GM21619 (cell line): ENCODE measurements at regions not wholly inside any gene's neighbourhood (a gene's known extent, or its start where the extent isn't known, plus 50 kb on each side); places are given as distances from the start of the nearest gene placed in this dataset.

Source experiments
- ATAC-seq: cut with Tn5 transposase; IDR thresholded peaks from one replicate; pipeline ENCODE4 v1.9.1; 2021; ENCODE audit not compliant: unreplicated experiment

DNA sequence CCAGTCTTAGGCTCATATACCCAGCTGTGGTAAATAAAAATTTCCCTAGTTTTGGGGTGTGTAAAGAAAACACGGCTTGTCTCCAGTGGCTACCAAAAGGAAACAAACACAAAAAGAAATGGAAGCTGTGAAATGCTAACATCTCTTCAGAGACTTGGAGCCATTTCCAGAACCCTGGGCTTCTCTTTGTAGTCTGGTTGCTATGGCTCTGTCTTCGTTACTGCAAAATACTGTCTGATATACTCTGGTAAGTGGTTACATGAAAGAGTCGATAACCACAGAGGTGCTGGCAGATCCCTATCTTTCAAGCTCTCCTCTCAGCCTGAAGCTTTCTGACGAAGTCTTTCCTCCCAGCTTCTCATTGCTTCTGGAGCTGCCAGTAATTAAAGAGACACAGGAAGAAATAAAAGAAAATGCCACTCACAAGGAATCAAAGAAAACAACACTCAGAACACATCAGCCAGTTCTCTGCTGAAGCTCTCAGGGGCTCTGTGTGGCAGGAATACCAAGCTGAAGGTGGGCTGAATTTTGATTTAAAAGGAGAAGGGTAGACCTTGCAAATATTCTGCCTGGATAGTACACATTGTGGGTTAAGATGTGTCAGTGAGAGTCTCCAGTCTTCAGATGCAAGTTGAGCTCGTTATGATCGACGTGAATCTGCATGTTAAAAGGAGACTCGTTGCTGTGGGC lies 107.6 kb upstream of the FAM9C start:
- ATAC-seq: no peak

DNA sequence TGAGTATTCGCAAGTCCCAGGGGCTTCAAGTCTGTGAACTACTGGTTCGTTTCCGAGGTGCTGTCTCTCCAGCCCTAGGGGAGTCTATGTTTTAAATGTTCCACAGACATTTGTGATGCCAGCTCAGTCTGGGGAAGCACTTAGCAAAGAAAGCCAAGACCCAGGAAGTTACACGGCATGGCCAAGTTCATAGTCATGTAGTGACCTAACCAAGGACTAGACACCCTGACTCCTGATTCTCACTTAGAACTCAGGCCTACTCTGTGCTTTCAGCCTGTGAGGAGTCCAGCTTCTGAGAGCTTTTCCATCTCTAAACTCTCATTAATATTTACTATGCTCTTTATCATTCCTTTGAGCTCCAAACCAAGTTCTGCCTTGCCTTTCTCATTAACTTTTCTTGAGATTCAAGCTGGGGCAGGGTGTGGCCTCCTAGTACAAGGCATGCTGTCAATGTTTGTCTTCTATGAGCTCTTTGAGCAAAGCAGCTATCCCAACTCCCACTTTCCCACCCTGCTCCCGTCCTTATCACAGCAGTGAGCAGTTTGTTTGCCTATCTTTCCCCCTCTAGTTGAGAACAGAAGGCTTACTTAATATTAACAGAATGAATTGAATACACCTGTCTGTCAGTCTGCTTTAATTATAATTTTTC lies 105.4 kb upstream of the FAM9C start:
- no peak for ATAC-seq

DNA sequence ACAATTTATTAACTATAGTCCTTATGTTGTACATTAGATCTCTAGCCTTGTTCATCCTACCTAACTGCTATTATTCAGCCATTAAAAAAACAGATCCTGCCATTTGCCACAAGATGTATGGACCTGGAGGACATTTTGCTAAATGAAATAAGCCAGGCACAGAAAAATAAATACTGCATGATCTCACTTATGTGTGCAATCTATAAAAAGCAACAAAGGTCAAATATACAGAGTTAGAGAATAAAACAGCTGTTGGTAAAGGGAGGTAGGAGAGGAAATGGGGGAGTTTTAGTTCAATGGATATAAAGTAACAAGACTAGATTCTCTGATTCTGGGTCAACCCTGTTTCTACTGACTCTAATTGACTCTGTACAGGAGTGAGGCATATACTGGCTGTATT lies 103.3 kb upstream of the FAM9C start:
- no peak for ATAC-seq

DNA sequence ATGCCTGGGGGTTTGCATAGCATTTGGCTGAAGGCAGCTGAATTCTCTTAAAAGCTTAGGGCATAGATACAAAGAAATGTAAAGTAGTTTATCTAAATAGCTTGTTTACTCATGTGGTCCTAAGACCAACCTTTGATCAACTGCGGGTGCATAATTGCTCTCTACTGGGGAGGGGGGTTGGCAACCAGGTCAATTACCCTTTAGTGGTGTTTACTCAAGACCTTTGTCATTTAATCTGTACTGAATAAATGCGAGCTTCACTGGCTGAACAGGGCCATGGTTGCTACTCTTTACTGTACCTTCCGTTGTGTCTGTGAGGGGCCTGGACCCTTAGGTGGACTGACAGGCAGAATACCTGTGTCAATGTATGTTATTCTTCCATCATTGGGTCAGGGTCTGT lies 102.7 kb upstream of the FAM9C start:
- ATAC-seq: no peak

DNA sequence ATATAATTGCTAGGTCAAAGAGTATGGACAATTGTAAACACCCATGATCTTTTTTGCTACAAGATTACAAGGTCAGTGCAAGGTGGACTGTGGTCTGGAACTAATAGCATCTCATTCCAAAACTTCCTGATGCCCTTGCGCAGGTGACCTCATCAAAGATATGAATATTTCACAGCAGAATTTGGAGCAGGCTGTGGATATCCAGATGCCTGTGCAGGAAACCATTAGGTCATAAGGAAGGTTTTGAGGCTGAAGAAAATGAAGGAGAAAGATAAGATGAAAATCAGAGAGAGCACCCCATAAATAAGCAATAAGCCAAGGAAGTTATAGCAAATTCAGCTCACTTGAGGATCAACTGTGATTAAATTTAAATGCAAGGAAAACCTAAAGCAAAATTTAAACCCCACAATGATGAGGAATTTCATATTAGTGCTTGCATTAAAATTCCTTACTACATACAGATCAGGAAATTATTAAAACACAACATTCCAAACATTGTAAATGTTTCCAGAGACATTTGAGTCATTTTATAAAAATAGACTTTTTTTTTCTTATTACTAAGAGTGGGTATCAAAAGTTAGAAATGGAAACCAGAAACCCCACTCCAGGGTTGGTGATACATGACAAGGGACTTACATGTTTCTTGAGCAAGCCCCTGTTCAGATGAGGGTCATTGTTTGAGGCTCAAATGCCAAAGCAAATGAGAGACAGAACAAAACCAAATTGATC lies 100.7 kb upstream of the FAM9C start:
- no peak for ATAC-seq

DNA sequence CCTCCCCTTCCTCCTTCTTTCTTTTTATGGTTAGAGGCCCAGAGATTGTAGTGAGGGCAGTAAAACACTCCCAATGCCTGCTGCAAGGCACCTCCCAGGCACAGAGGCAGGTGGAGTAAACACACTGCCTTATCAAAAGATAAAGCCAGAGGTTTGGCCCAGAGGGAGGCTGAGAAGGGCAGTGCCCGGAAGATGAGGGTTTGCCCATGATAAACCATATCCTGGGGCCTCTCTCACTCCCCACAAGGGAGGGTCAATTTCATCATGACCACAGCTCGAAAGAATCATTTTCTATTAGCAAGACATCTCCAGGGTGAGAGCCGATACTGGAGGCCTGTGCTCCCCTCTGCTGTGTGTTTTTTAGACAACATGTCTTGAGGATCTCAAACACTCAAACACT lies 98.5 kb upstream of the FAM9C start:
- ATAC-seq: no peak

DNA sequence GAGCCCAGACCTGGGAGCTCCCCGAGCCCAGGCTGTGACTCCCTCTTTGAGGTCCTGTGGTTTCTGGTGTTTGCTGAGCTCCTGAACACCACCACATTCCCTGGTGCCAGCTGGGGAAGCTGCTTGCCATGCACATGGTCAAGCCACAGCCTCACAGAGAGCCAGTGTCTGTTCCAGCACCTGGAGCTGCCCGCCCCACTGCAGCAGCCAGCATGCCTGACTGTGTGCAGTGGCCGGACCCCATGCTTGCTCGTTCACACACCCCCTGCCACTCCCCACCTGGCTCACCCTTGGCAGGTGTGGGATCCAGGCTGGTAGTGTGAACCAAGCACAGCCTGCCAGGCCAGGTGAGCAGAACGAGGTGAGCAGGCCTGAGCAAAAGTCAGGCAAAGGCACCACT lies 95.6 kb upstream of the FAM9C start:
- ATAC-seq: no peak

DNA sequence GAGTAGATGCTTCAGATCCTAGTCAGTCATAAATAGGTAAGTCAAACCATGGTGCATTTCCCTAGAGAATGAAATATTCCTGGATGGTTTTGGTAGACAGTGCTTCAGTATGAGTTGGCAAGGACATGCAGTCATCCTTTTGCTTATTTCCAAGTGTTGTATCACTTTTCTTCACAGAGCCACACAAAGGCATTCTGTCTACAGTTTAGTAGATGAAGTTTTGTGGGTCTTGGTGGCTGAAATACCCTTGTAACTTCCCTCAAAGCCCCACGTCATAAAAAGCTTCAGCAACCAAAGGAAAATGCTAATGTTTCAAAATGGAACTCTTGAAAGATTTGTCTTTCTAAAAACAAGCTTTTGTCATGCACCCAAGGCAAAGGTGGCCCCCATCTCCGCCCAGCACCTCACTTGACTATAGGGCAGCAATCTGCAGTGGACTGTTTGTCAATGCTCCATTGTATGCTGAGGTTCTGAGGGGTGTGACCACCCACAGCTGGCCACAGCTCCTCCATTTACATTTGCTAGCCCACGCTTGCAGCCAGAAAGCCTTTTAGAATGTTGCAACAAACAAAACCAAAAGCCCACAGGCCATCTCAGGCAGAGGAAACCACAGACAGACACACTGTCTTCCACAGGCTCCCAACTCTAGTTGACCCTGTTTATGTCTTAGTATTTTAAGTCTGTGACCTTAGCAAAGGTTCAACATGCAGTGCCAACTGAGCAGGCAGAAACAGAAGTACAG lies 87.1 kb upstream of the FAM9C start:
- ATAC-seq: no peak

DNA sequence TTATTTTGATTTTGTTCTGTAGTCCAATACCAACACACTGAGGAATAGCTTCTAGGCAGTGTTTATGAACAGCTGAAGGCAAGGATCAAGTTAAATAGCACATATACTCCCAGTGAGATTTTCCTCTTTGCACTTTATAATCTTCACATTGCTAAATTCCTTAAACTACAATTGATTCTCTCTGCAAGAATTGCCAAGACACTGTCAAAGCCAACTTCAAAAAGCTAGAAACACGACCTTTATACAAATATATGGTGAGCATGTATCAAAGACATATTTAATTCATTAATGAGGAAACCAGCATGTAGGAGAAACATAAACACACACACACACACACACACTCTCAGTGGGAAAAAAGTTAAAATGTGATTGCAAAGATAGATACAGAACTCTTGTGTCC lies 86.4 kb upstream of the FAM9C start:
- ATAC-seq: no peak

DNA sequence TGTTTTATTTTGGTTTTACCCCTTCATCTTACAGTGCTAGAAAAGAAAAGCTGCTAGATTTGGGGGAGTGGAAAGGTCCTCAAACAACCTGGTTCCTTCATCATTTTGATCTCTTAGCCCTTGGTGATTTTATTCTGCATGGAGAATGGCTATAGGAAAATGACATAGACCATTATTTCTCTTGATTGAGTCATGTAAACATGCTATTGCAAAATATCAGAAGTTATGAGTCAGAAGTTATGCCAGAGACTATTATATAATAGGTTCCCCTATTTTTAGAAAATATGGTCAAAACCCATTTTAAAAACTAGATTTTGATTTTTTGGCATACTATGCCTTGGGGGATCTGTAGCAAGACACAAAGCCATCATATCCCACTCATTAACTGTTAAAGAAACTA lies 83.7 kb upstream of the FAM9C start:
- no peak for ATAC-seq

DNA sequence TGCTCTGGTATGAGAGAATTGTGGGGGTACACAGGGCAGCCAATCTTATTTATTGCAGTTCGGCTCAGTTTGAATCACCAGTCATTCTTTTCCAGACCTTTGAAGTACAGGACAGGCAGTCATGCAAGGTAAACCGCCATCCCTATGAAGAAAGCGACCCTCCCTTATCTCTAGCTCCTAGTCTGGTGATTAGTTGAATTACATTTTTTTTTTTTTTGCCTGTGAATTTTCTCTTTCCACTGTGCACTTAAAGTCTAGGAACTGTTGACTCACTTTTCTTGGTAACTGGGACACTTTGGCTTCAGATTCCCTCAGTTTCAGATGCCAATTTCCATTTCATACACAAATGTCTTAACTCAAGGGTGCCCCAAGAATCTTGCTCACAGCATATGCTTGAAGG lies 82.4 kb upstream of the FAM9C start:
- ATAC-seq: no peak

DNA sequence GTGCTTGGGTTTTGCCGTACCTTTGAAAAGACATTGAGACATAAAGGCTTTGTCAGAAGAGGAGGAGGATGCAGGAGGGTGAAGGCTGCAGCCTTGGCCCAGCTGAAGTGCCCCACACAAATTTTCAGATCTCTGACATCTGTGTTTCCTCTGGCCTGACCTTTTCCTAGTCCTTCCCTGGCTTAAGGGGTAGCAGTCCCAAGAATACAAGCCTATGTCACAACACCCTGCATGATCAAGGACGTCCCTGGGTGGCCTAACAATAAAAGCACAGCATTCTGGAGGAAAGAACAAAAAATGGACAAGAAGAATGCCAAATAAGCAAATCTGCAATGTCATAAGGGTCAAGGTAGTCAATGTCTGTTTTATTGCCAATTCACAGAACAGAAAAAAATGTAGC lies 80.8 kb upstream of the FAM9C start:
- ATAC-seq: no peak

DNA sequence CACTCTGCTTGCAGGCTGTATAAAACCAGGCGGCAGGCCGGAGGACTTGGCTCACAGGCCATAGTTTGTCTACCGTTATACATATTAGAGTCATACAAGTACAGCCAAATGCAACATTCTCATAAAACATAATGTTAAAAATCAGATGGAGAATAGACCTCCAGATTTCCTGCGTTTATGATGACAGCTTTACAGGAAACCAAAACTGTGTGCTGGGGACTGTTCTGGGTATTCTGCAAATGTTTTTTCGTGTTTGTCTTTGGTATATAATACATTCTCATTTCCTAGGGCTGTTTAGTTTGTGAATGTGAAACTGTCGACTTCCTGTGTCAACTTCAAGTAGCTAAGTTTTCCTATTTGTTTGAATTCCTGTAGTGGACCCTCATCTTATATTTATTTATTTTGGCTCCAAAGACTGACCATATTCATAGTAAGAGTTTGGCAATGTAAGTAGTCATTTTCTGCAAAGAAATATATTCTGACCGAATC lies 79.5 kb upstream of the FAM9C start:
- no peak for ATAC-seq

DNA sequence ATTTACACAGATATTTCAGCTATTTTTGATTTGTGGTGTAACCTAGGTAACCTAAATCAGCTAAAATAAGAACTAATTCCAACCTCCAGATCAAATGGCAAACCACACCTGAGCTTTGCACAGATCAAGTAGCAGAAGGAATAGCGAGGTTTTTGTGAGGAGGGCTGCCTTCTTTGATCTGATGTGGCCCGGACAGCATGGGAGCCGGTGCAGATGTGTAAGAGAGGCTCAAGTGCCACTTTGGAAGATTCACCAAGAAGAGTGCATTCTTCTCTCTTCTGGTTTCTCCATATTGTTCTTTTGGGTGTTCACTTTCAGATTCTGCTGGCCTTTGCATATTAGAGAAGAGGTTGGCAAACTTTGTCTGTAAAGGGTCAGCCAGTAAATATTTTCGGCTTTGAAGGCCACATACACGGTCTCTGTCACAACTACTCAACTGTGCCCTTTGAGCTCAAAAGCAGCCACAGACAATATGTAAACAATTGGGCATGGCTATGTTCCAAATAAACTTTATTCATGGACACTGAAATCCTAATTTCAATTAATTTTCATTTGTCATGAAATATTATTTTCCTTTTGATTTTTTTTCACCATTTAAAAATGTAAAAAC lies 78.9 kb upstream of the FAM9C start:
- ATAC-seq: no peak

DNA sequence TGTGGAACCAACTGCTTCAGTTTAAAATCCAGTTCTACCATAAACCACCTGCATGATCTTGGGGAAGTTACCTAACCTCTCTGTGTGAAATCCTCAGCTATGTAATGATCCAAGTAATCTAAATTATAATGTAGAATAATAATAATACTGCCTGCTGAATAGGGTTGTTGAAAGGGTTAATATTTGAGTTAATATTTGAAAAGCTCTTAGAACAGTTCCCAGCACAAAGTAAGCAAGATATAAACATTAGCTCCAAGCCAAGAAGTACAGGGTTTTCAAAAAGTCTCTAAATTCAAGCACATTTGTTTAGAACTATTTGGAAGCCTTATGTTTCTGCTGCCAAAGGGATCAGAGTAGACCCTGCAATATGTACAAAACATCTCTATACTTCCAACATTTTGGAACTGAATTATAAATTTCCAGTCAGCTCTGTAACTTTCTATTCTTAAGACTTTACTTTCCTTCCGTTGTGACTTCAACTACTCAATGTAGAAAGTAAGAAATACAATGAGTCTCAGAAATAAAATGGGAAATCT lies 76.7 kb upstream of the FAM9C start:
- no peak for ATAC-seq

DNA sequence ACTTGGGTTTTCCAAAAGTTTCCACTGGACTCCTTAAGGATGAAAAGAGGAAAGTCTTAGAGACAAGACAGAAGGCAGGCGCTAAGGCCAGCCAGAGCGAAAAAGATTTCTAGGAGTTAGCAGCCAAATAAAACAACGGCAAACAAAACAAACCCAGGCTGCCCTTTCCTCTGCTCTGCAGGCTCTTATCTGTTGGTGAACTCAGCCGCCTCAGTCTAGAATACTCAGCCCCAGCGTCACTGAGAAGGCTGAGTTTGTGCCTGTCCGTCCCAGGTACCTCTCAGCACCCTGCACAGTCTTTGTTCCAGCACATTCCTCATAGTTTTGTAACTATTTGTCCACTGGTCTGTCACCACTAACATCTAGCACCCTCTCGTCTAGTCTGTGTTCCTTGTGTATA lies 75.6 kb upstream of the FAM9C start:
- no peak for ATAC-seq

DNA sequence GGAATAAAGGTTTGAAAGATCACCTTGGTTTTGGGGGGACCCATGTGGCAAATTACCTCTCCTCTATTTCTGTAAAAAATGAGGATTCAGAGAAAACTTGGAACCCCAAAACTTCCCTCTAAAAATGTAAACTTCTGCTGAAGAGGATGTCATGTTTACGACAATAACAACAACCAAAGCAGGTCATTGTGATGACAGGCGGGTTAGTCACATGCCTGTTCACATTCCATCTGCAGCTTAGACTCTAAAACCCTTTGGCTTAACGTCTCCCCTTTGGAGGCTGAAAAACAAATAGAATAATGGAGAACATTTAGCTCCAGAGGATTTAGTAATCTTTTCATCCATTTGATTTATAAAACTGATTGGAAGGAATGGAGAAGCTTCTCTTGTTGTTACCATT lies 75.0 kb upstream of the FAM9C start:
- no peak for ATAC-seq

DNA sequence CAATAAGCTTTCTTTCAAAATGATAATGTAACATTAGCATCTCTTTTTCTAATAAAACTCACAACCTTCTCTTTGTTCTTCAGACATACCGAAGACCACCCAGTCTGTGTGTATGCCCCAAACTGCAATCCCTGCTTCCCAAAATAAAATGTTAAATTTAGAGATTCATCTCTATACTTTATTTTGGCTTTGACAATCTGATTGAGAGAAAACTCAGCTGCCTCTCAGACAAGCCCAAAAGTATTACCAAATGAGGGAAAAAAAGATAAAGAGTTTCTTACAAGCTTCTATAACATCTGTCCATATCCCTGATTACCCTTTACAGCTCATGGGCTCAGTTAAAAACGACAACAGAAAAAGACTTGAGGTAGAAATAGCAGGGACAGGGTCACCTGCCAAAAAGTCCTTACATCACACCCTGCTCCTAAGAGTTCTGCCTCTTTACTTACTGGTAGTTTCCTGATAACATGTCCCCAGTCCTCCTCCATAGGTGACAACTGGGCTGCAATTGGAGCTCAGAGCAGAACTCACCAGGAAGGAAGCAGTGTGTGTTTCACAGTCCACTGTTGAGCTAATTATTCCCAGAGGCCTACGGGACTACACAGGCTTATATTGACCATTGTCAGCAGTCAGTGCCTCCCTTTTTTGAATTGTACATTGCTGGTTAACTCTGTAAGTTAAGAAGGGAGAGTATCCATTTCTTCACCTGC lies 70.9 kb upstream of the FAM9C start:
- no peak for ATAC-seq

DNA sequence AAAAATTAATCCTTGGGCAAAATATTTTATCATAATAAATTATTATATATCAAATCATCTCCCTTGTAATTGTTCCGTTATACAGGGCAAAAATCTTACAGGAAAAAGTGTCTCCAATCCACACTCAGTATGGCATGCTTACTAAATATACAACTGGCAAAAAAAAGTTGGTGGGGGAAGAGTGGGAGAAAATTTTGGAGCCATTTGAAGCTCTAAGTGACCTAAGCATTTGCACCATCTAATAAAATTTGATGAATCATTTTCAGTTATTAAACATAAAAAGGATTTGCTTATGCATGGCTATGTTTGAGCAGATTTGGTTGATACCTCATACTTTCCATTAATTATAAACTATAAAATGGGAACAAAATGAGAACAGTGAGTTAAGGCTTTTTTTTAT lies 68.1 kb upstream of the FAM9C start:
- ATAC-seq: no peak
